ENCODE measurements at regions not wholly inside any gene's neighbourhood (a gene's known extent, or its start where the extent isn't known, plus 50 kb on each side); places are given as distances from the start of the nearest gene placed in this dataset.

- no peak for TF ChIP-seq CTCF (IDR thresholded peaks at IDR 0.05)
- TF ChIP-seq YY1 (IDR thresholded peaks at IDR 0.05; ENCODE audit: low read depth): no peak
- TF ChIP-seq PBX3 (IDR thresholded peaks at IDR 0.05): no peak
- no peak for TF ChIP-seq ZBTB33 (IDR thresholded peaks at IDR 0.05; ENCODE audit: borderline replicate concordance, low read depth)
- TF ChIP-seq SIN3A (IDR thresholded peaks at IDR 0.05; ENCODE audit: borderline replicate concordance, low read depth, low read length): no peak
- no peak for TF ChIP-seq SMC3 (IDR thresholded peaks at IDR 0.05; ENCODE audit: low read depth, low read length)
- no peak for TF ChIP-seq RCOR1 (IDR thresholded peaks at IDR 0.05; ENCODE audit: low read length)
- TF ChIP-seq POLR2AphosphoS5 (IDR thresholded peaks at IDR 0.05; ENCODE audit: low read depth, low read length): no peak
- TF ChIP-seq USF1 (IDR thresholded peaks at IDR 0.05; ENCODE audit: borderline replicate concordance, low read depth): no peak
- no peak for TF ChIP-seq RXRA (IDR thresholded peaks at IDR 0.05; ENCODE audit: borderline replicate concordance, low read depth)
- no peak for TF ChIP-seq EP300 (IDR thresholded peaks at IDR 0.05; ENCODE audit: borderline replicate concordance in 1 of 2, low read depth in 1 of 2, low read length in 1 of 2)
- no peak for TF ChIP-seq GABPA (IDR thresholded peaks at IDR 0.05; ENCODE audit: low read depth)
These were observed 270.5 kb upstream of the PROK2 start for GRCh38 chr3:72055436-72055835.
